K562 (cell line): ENCODE measurements at regions not wholly inside any gene's neighbourhood (a gene's known extent, or its start where the extent isn't known, plus 50 kb on each side); places are given as distances from the start of the nearest gene placed in this dataset.

Source experiments
- ATAC-seq: fragments of 200-7000 bp; cut with Tn5 transposase; 3 replicates; pipeline ENCODE4 v1.9.1; 2020; ENCODE audit warnings: moderate library complexity
- BruUV-seq: library from RNA; stranded (reverse); fragments of 400-500 nt; replicated peaks from 2 replicates; lab custom pipeline; 2021; lab: Mats Ljungman, UMichigan
- CTCF ChIA-PET: fragments of 300-600 bp; formaldehyde crosslinking; extraction: SDS; loops from one replicate; lab custom pipeline; 2021; ENCODE audit warnings: low intra/inter-chr PET ratio; lab: Yijun Ruan, JAX
- POLR2A ChIA-PET: fragments of 300-600, 350-650 bp; sonication (Branson Sonifier 250); formaldehyde crosslinking; extraction: SDS; loops from one replicate; lab custom pipeline; 2021; ENCODE audit warnings: antibody characterized with exemption, inconsistent platforms; lab: Yijun Ruan, JAX
- DNase-seq, 4 experiments: peaks; one replicate each; pipeline versions ENCODE4 v3.0.0 to v3.0.0-alpha.2; 2011 to 2018; ENCODE audit warnings: low spot score in 3 of 4, mixed read lengths in 3 of 4; ENCODE audit errors: extremely low read depth in 1 of 4
- FAIRE-seq: peaks from 2 replicates; lab custom pipeline; 2011; peaks lifted over from hg19 to GRCh38; lab: Jason Lieb, UNC
- H2AFZ ChIP-seq: 2 replicates; pipeline ENCODE4 v1.6.0; 2011; ENCODE audit warnings: low read depth, low read length, control low read depth, inconsistent platforms
- H3K27ac ChIP-seq: fragments of 200-600 bp; 3 replicates; pipeline ENCODE4 v1.8.0; 2011; ENCODE audit warnings: low read depth, mild to moderate bottlenecking, control low read depth, inconsistent platforms, low read length, moderate library complexity, mixed read lengths; ENCODE audit errors: extremely low read depth
- H3K27me3 ChIP-seq, 2 experiments: fragments of 300-600 bp in 1 of 2; 2 replicates in 1 of 2; 3 replicates in 1 of 2; pipeline versions ENCODE4 v1.6.0 to v1.8.0; 2011; ENCODE audit warnings: inconsistent platforms in 2 of 2, low read length in 2 of 2, mild to moderate bottlenecking in 1 of 2, mixed read lengths in 1 of 2, moderate library complexity in 1 of 2; ENCODE audit not compliant: control insufficient read depth in 2 of 2, insufficient read depth in 2 of 2
- H3K36me3 ChIP-seq: fragments of 300-600 bp; 3 replicates; pipeline ENCODE4 v1.8.0; 2011; ENCODE audit warnings: mild to moderate bottlenecking, low read length, inconsistent platforms; ENCODE audit not compliant: control insufficient read depth, insufficient read depth
- H3K4me1 ChIP-seq, 2 experiments: fragments of 200-600 bp in 1 of 2; replicated peaks in 1 of 2; 2 replicates in 1 of 2; 3 replicates in 1 of 2; pipeline versions ENCODE4 v1.5.1 to v1.8.0; 2011; ENCODE audit warnings: inconsistent platforms in 2 of 2, low read length in 2 of 2, mild to moderate bottlenecking in 1 of 2, mixed read lengths in 1 of 2, moderate library complexity in 1 of 2; ENCODE audit not compliant: control insufficient read depth in 2 of 2, insufficient read depth in 2 of 2
- H3K4me2 ChIP-seq: 2 replicates; pipeline ENCODE4 v1.6.1; 2011; ENCODE audit warnings: low read length, control low read depth, inconsistent platforms, mixed read lengths; ENCODE audit not compliant: insufficient read depth
- H3K4me3 ChIP-seq: fragments of 200-600 bp; sonication (generic), shearing (Covaris generic); 2 replicates; pipeline ENCODE4 v1.5.1; 2016; ENCODE audit warnings: control low read depth, inconsistent platforms
- H3K79me2 ChIP-seq: fragments of 200-600 bp; 3 replicates; pipeline ENCODE4 v1.8.0; 2011; ENCODE audit warnings: low read length, inconsistent platforms; ENCODE audit not compliant: control insufficient read depth, insufficient read depth
- H3K9ac ChIP-seq, 2 experiments: 2 replicates each; pipeline versions ENCODE4 v1.6.0 to v1.6.1; 2011; ENCODE audit warnings: low read depth in 2 of 2, low read length in 2 of 2, control low read depth in 1 of 2, inconsistent platforms in 1 of 2, mild to moderate bottlenecking in 1 of 2, mixed read lengths in 1 of 2; ENCODE audit not compliant: insufficient read depth in 1 of 2
- H3K9me1 ChIP-seq: one replicate; pipeline ENCODE4 v1.6.0; 2011; ENCODE audit warnings: inconsistent platforms, mild to moderate bottlenecking, low read length, moderate library complexity; ENCODE audit not compliant: control insufficient read depth, insufficient read depth
- H3K9me3 ChIP-seq: replicated peaks from 2 replicates; pipeline ENCODE4 v1.5.1; 2011; ENCODE audit warnings: low read depth, low read length, inconsistent platforms; ENCODE audit not compliant: control insufficient read depth, insufficient read depth
- H4K20me1 ChIP-seq: replicated peaks from 2 replicates; pipeline ENCODE4 v1.6.1; 2011; ENCODE audit warnings: low read length, inconsistent platforms, mixed read lengths; ENCODE audit not compliant: control insufficient read depth, insufficient read depth
- ARID3A ChIP-seq: IDR thresholded peaks from 2 replicates; pipeline ENCODE4 v1.6.1; 2012; ENCODE audit warnings: low read depth, low read length, improper control_type of control experiment, borderline replicate concordance
- CAMTA2 ChIP-seq: fragments of 250-450 bp; sonication (Bioruptor Pico); conservative IDR thresholded peaks from 2 replicates; pipeline ENCODE4 v1.5.1; 2022
- DEAF1 ChIP-seq: fragments of 450-650 bp; formaldehyde crosslinking; IDR thresholded peaks from 2 replicates; pipeline ENCODE4 v1.4.0; 2020; ENCODE audit warnings: mild to moderate bottlenecking, moderate library complexity
- DMBX1 ChIP-seq: fragments of 250-450 bp; sonication (Bioruptor Pico); IDR thresholded peaks from 2 replicates; pipeline ENCODE4 v1.8.0; 2022; ENCODE audit warnings: inconsistent platforms, mild to moderate bottlenecking, moderate library complexity, borderline replicate concordance
- ETV6 ChIP-seq, 3 experiments: fragments of 150-350 bp in 1 of 3; sonication (generic) in 1 of 3; formaldehyde crosslinking in 1 of 3; IDR thresholded peaks; 2 replicates each; pipeline versions ENCODE4 v1.6.1 to v1.8.0; 2014 to 2022; ENCODE audit warnings: borderline replicate concordance in 2 of 3, low read depth in 2 of 3, antibody characterized with exemption in 1 of 3, low read length in 1 of 3, mild to moderate bottlenecking in 1 of 3, missing genetic modification reagents in 1 of 3
- GMEB1 ChIP-seq: fragments of 250-450 bp; sonication (Bioruptor Pico); IDR thresholded peaks from 2 replicates; pipeline ENCODE4 v1.4.0; 2020; ENCODE audit warnings: mild to moderate bottlenecking
- HMG20A ChIP-seq: fragments of 450-650 bp; formaldehyde crosslinking; conservative IDR thresholded peaks from 2 replicates; pipeline ENCODE4 v1.4.0; 2020; ENCODE audit warnings: mild to moderate bottlenecking, mixed read lengths
- HNRNPH1 ChIP-seq: fragments of 200-400 bp; formaldehyde crosslinking; optimal IDR thresholded peaks from 2 replicates; pipeline ENCODE3; 2017; ENCODE audit warnings: low read depth, mild to moderate bottlenecking, low read length, moderate library complexity
- KDM5B ChIP-seq: fragments of 200-600 bp; sonication (generic); IDR thresholded peaks from 2 replicates; pipeline ENCODE4 v1.6.1; 2012; ENCODE audit warnings: low read depth, mild to moderate bottlenecking, moderate library complexity, low read length, control low read depth, inconsistent platforms; ENCODE audit not compliant: insufficient replicate concordance
- MITF ChIP-seq: IDR thresholded peaks from 2 replicates; pipeline ENCODE4 v1.6.1; 2014; ENCODE audit warnings: antibody characterized with exemption
- NELFE ChIP-seq: IDR thresholded peaks from 2 replicates; pipeline ENCODE4 v1.6.1; 2011; ENCODE audit warnings: mild to moderate bottlenecking; ENCODE audit not compliant: insufficient read depth, insufficient read length
- NR2C1 ChIP-seq, 2 experiments: fragments of 450-650 bp; IDR thresholded peaks; 2 replicates each; pipeline ENCODE4 v1.6.1; 2017; ENCODE audit warnings: mild to moderate bottlenecking in 2 of 2, antibody characterized with exemption in 1 of 2, inconsistent platforms in 1 of 2, missing compliant biosample characterization in 1 of 2, missing genetic modification characterization in 1 of 2
- RBFOX2 ChIP-seq: fragments of 200-400 bp; formaldehyde crosslinking; IDR thresholded peaks from 2 replicates; pipeline ENCODE4 v1.6.1; 2017; ENCODE audit warnings: low read depth, mild to moderate bottlenecking, low read length, moderate library complexity
- SP2 ChIP-seq: IDR thresholded peaks from 2 replicates; pipeline ENCODE4 v1.6.1; 2011; ENCODE audit warnings: mild to moderate bottlenecking, low read depth, low read length, moderate library complexity; ENCODE audit not compliant: poor library complexity, severe bottlenecking; ENCODE audit errors: extremely low read depth
- XRCC5 ChIP-seq: fragments of 200-400 bp; formaldehyde crosslinking; IDR thresholded peaks from 2 replicates; pipeline ENCODE4 v1.6.1; 2017; ENCODE audit warnings: low read depth, mild to moderate bottlenecking, low read length
- ZNF143 ChIP-seq: sonication (generic); formaldehyde crosslinking; IDR thresholded peaks from 2 replicates; pipeline ENCODE4 v1.9.0; 2022; ENCODE audit warnings: mild to moderate bottlenecking, missing genetic modification reagents
- WGBS: fragments of 100-300 bp; shearing (Covaris generic); methylation state at CpG from one replicate; pipeline ENCODE4 v1.1.6; 2016; ENCODE audit warnings: low coverage, mixed read lengths; ENCODE audit not compliant: insufficient coverage; ENCODE audit errors: missing lambda C conversion rate; 5-methylcytosine and 5-hydroxymethylcytosine counted together
- in situ Hi-C: fragments of 300-500 bp; cut with MboI; formaldehyde crosslinking; loops from 4 replicates; pipeline ENCODE4 v1.15.0; 2018; ENCODE audit warnings: inconsistent platforms, mixed read lengths
- intact Hi-C: fragments of 100-400 bp; cut with micrococcal nuclease; formaldehyde crosslinking; loops from 2 replicates; pipeline ENCODE4 v1.14.2; 2022

- Histone ChIP-seq H2AFZ (no peak overlapping the region), H4K20me1 (no peaks in the 10 kb centered on the region), H3K36me3 (no peaks in the 10 kb centered on the region), H3K79me2 (no peaks in the 10 kb centered on the region), H3K4me3 (no peak overlapping the region), H3K27ac (no peak overlapping the region), H3K9me3 (no peaks in the 10 kb centered on the region), H3K9ac (no peak overlapping the region), H3K4me2 (no peak overlapping the region), H3K9me1 (no peaks in the 10 kb centered on the region), H3K4me1 (no peaks in the 10 kb centered on the region; a peak in 1 of 5 replicates), H3K27me3 (no peaks in the 10 kb centered on the region)
- DNase-seq, result no peak
- WGBS, result 11% methylated on average over 2 of the region's 2 CpGs
- FAIRE-seq, result no peak
- intact Hi-C loops (no loop called here), in situ Hi-C loops (no loop called here)
- TF ChIP-seq ZNF143 (no peak), ARID3A (no peak), DEAF1 (CRISPR knock-in tag) (no peak), NR2C1 (IDR thresholded peaks at IDR 0.05) (no peak), NR2C1 (tag; IDR thresholded peaks at IDR 0.05) (no peak), SP2 (no peak), GMEB1 (CRISPR knock-in tag) (no peak), CAMTA2 (CRISPR knock-in tag) (no peak), HNRNPH1 (no peak), ETV6 (IDR thresholded peaks at IDR 0.05; ENCODE audit: borderline replicate concordance in 1 of 2, low read depth in 2 of 2, low read length in 1 of 2) (no peak), ETV6 (CRISPR knock-in tag; IDR thresholded peaks at IDR 0.05; ENCODE audit: borderline replicate concordance) (no peak), RBFOX2 (no peak), MITF (no peak), DMBX1 (CRISPR knock-in tag) (no peak), KDM5B (no peak), XRCC5 (no peak), HMG20A (no peak), NELFE (no peak)
- ChIA-PET CTCF (no interaction called here), POLR2A (interaction anchor here (1.0 to 1.3 kb wide), 2 partner anchors 13 to 15 kb away, joined by 3 read pairs; no protein-coding TSS in a partner anchor)
- ATAC-seq, result no peak
- BruUV-seq, result no TSS peak
Observed at GRCh38 chr12:89210277-89210676, 142.0 kb downstream of the DUSP6 start.
